Lower leg skin (tissue), 3 donors: ENCODE measurements at regions not wholly inside any gene's neighbourhood (a gene's known extent, or its start where the extent isn't known, plus 50 kb on each side); places are given as distances from the start of the nearest gene placed in this dataset.

Source experiments
- CTCF ChIP-seq, 3 donors: fragments of 450-650 bp; IDR thresholded peaks; one replicate each; pipeline ENCODE4 v1.5.1; 2016; ENCODE audit warnings: antibody characterized with exemption in 3 of 3, mild to moderate bottlenecking in 3 of 3, moderate library complexity in 2 of 3
- POLR2A ChIP-seq, 2 donors: fragments of 450-650 bp; IDR thresholded peaks; one replicate each; pipeline ENCODE4 v1.6.1; 2016 to 2017; ENCODE audit warnings: antibody characterized with exemption in 2 of 2, mild to moderate bottlenecking in 1 of 2, moderate library complexity in 1 of 2

- TF ChIP-seq CTCF (IDR thresholded peaks at IDR 0.05) (no peak), POLR2A (IDR thresholded peaks at IDR 0.05) (no peak)
These were observed 837.8 kb upstream of the CDH6 start for GRCh38 chr5:30355675-30356074.
